Vagina (tissue), 2 donors: ENCODE measurements at regions not wholly inside any gene's neighbourhood (a gene's known extent, or its start where the extent isn't known, plus 50 kb on each side); places are given as distances from the start of the nearest gene placed in this dataset.

Source experiments
- POLR2A ChIP-seq, 2 donors: fragments of 450-650 bp; IDR thresholded peaks; one replicate each; pipeline ENCODE4 v1.6.1; 2017; ENCODE audit warnings: antibody characterized with exemption in 2 of 2, mild to moderate bottlenecking in 2 of 2, moderate library complexity in 2 of 2
- TF ChIP-seq, protein P1 (sequence below), 3 experiments: fragments of 450-650 bp in 2 of 3; fragments of 200-600 bp in 1 of 3; sonication (generic) in 1 of 3; IDR thresholded peaks; one replicate each; pipeline ENCODE4 v1.5.1; 2017 to 2019; ENCODE audit warnings: antibody characterized with exemption in 3 of 3, mild to moderate bottlenecking in 2 of 3, moderate library complexity in 2 of 3

- TF ChIP-seq, protein P1, sequence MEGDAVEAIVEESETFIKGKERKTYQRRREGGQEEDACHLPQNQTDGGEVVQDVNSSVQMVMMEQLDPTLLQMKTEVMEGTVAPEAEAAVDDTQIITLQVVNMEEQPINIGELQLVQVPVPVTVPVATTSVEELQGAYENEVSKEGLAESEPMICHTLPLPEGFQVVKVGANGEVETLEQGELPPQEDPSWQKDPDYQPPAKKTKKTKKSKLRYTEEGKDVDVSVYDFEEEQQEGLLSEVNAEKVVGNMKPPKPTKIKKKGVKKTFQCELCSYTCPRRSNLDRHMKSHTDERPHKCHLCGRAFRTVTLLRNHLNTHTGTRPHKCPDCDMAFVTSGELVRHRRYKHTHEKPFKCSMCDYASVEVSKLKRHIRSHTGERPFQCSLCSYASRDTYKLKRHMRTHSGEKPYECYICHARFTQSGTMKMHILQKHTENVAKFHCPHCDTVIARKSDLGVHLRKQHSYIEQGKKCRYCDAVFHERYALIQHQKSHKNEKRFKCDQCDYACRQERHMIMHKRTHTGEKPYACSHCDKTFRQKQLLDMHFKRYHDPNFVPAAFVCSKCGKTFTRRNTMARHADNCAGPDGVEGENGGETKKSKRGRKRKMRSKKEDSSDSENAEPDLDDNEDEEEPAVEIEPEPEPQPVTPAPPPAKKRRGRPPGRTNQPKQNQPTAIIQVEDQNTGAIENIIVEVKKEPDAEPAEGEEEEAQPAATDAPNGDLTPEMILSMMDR (IDR thresholded peaks at IDR 0.05), result no peak
- no peak for TF ChIP-seq POLR2A (IDR thresholded peaks at IDR 0.05)
These were observed 118.5 kb downstream of the UCHL5 start for GRCh38 chr1:192940658-192941057.
